Tibial nerve (tissue), 3 donors: ENCODE measurements at regions not wholly inside any gene's neighbourhood (a gene's known extent, or its start where the extent isn't known, plus 50 kb on each side); places are given as distances from the start of the nearest gene placed in this dataset.

Experiments used
- CTCF ChIP-seq, 5 experiments: fragments of 200-600 bp in 3 of 5; fragments of 450-650 bp in 2 of 5; sonication (generic) in 3 of 5; IDR thresholded peaks; one replicate each; pipeline ENCODE4 v1.5.1; 2016 to 2019; ENCODE audit warnings: antibody characterized with exemption in 5 of 5, mild to moderate bottlenecking in 3 of 5, moderate library complexity in 2 of 5
- POLR2A ChIP-seq, 2 donors: fragments of 450-650 bp; IDR thresholded peaks; one replicate each; pipeline ENCODE4 v1.6.1; 2017; ENCODE audit warnings: antibody characterized with exemption in 2 of 2, mild to moderate bottlenecking in 2 of 2, moderate library complexity in 2 of 2

- TF ChIP-seq CTCF (IDR thresholded peaks at IDR 0.05) (no peak), POLR2A (IDR thresholded peaks at IDR 0.05) (no peak)
These were observed 100.7 kb upstream of the MAP1LC3B2 start for GRCh38 chr12:116458492-116458891.
